Uterus (tissue), 2 donors: ENCODE measurements at regions not wholly inside any gene's neighbourhood (a gene's known extent, or its start where the extent isn't known, plus 50 kb on each side); places are given as distances from the start of the nearest gene placed in this dataset.

Experiments
- CTCF ChIP-seq, 4 experiments: fragments of 200-600 bp in 2 of 4; fragments of 450-650 bp in 2 of 4; sonication (generic) in 2 of 4; IDR thresholded peaks; one replicate each; pipeline ENCODE4 v1.5.1; 2016 to 2019; ENCODE audit warnings: antibody characterized with exemption in 4 of 4, mild to moderate bottlenecking in 2 of 4, moderate library complexity in 1 of 4
- POLR2A ChIP-seq, 2 donors: fragments of 450-650 bp; IDR thresholded peaks; one replicate each; pipeline ENCODE4 v1.6.1; 2016; ENCODE audit warnings: antibody characterized with exemption in 2 of 2, mild to moderate bottlenecking in 1 of 2, moderate library complexity in 1 of 2

GRCh38 chr6:23175391-23175790 lies 606.0 kb downstream of the HDGFL1 start:
- no peak for TF ChIP-seq CTCF (IDR thresholded peaks at IDR 0.05)
- TF ChIP-seq POLR2A (IDR thresholded peaks at IDR 0.05): no peak
